K562 (cell line): ENCODE measurements at regions not wholly inside any gene's neighbourhood (a gene's known extent, or its start where the extent isn't known, plus 50 kb on each side); places are given as distances from the start of the nearest gene placed in this dataset.

Experiments used
- ATF6 ChIP-seq: sonication (generic); formaldehyde crosslinking; IDR thresholded peaks from 2 replicates; pipeline ENCODE4 v1.4.0; 2020; ENCODE audit warnings: mild to moderate bottlenecking, missing genetic modification reagents
- CGGBP1 ChIP-seq: fragments of 250-450 bp; sonication (Bioruptor Pico); IDR thresholded peaks from 2 replicates; pipeline ENCODE4 v1.9.0; 2021; ENCODE audit warnings: mild to moderate bottlenecking
- CHD1 ChIP-seq: fragments of 200-600 bp; sonication (generic); IDR thresholded peaks from one replicate; pipeline ENCODE4 v1.6.1; 2012; ENCODE audit warnings: mild to moderate bottlenecking, moderate library complexity, low read length, inconsistent platforms
- KDM4B ChIP-seq, 2 experiments: fragments of 450-650 bp in 1 of 2; sonication (generic) in 1 of 2; IDR thresholded peaks; 2 replicates each; pipeline ENCODE4 v1.6.1; 2016 to 2017; ENCODE audit warnings: borderline replicate concordance in 2 of 2, antibody characterized with exemption in 1 of 2, low read depth in 1 of 2, mild to moderate bottlenecking in 1 of 2
- MAZ ChIP-seq, 2 experiments: fragments of 450-650 bp in 1 of 2; sonication (generic) in 1 of 2; formaldehyde crosslinking; IDR thresholded peaks in 1 of 2; conservative IDR thresholded peaks in 1 of 2; 2 replicates each; pipeline versions ENCODE4 v1.4.0 to v1.5.0; 2020; ENCODE audit warnings: mild to moderate bottlenecking in 1 of 2, missing genetic modification reagents in 1 of 2
- NKRF ChIP-seq: fragments of 450-650 bp; IDR thresholded peaks from 2 replicates; pipeline ENCODE4 v1.6.1; 2016; ENCODE audit warnings: borderline replicate concordance
- STAT5A ChIP-seq: IDR thresholded peaks from 2 replicates; pipeline ENCODE4 v1.6.1; 2012; ENCODE audit warnings: low read length, inconsistent platforms, borderline replicate concordance
- TAL1 ChIP-seq: fragments of 450-650 bp; IDR thresholded peaks from 2 replicates; pipeline ENCODE4 v1.6.1; 2016; ENCODE audit warnings: mild to moderate bottlenecking
- TEAD1 ChIP-seq, 2 experiments: fragments of 450-650 bp in 1 of 2; sonication (generic) in 1 of 2; formaldehyde crosslinking; IDR thresholded peaks; 2 replicates each; pipeline versions ENCODE4 v1.4.0 to v1.8.0; 2020 to 2022; ENCODE audit warnings: mild to moderate bottlenecking in 2 of 2, missing genetic modification reagents in 1 of 2
- TRIM24 ChIP-seq, 2 experiments: fragments of 450-650 bp; IDR thresholded peaks; 2 replicates each; pipeline ENCODE4 v1.6.1; 2016
- VEZF1 ChIP-seq: fragments of 200-800 bp; sonication (Bioruptor generic); IDR thresholded peaks from 2 replicates; pipeline ENCODE4 v1.6.1; 2017; ENCODE audit warnings: missing genetic modification characterization, missing compliant biosample characterization
- ZBTB11 ChIP-seq, 3 experiments: fragments of 200-800 bp in 1 of 3; fragments of 250-450 bp in 1 of 3; fragments of 450-650 bp in 1 of 3; sonication (Bioruptor Pico) in 1 of 3; sonication (Bioruptor generic) in 1 of 3; formaldehyde crosslinking in 1 of 3; IDR thresholded peaks; 2 replicates each; pipeline versions ENCODE4 v1.6.1 to v1.8.0; 2016 to 2022; ENCODE audit warnings: mild to moderate bottlenecking in 2 of 3, missing genetic modification characterization in 2 of 3, missing compliant biosample characterization in 1 of 3, moderate library complexity in 1 of 3
- ZBTB17 ChIP-seq: fragments of 450-650 bp; formaldehyde crosslinking; IDR thresholded peaks from 2 replicates; pipeline ENCODE4 v1.4.0; 2020; ENCODE audit warnings: mild to moderate bottlenecking
- ZNF253 ChIP-seq: fragments of 250-450 bp; sonication (Bioruptor Pico); conservative IDR thresholded peaks from 2 replicates; pipeline ENCODE4 v1.6.1; 2021; ENCODE audit warnings: mild to moderate bottlenecking
- ZNF445 ChIP-seq: fragments of 250-450 bp; sonication (Bioruptor Pico); IDR thresholded peaks from 2 replicates; pipeline ENCODE4 v1.4.0; 2020; ENCODE audit warnings: low read depth, mild to moderate bottlenecking, moderate library complexity
- TF ChIP-seq, protein P1 (sequence below): IDR thresholded peaks from 2 replicates; pipeline ENCODE4 v1.6.1; 2011; ENCODE audit not compliant: insufficient read length; ENCODE audit errors: extremely low read depth

- TF ChIP-seq ZBTB11 (CRISPR knock-in tag; IDR thresholded peaks at IDR 0.05) (peak in 1 of 3 experiments; percentile 77; a peak in 2 of 6 replicates), TAL1 (peak; percentile 95), ZBTB17 (CRISPR knock-in tag) (0 out of 2 replicates have a peak, but pooled peaks have one; percentile 54), NKRF (no peak), VEZF1 (CRISPR knock-in tag) (peak; percentile 67), CGGBP1 (CRISPR knock-in tag) (no peak), CHD1 (no peak), KDM4B (IDR thresholded peaks at IDR 0.05; ENCODE audit: borderline replicate concordance in 2 of 2, low read depth in 1 of 2) (no peak), MAZ (CRISPR knock-in tag; conservative IDR thresholded peaks at IDR 0.05 in 1 of 2, IDR thresholded peaks at IDR 0.05 in 1 of 2) (peak; percentile 28 to 52; a peak in 1 of 4 replicates), ZNF253 (CRISPR knock-in tag) (no peak), ZNF445 (CRISPR knock-in tag) (no peak), TEAD1 (CRISPR knock-in tag; IDR thresholded peaks at IDR 0.05) (0 out of 4 replicates have a peak, but pooled peaks of 1 of the 2 experiments have one; percentile 43), ATF6 (0 out of 2 replicates have a peak, but pooled peaks have one; percentile 46), TRIM24 (IDR thresholded peaks at IDR 0.05) (peak; percentile 94), STAT5A (peak; percentile 95)
- TF ChIP-seq, protein P1, sequence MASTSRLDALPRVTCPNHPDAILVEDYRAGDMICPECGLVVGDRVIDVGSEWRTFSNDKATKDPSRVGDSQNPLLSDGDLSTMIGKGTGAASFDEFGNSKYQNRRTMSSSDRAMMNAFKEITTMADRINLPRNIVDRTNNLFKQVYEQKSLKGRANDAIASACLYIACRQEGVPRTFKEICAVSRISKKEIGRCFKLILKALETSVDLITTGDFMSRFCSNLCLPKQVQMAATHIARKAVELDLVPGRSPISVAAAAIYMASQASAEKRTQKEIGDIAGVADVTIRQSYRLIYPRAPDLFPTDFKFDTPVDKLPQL: no peak
These were observed 74.2 kb upstream of the NLK start (continued) for GRCh38 chr17:27968206-27968732.
